Tibial artery (tissue), 4 donors: ENCODE measurements at regions not wholly inside any gene's neighbourhood (a gene's known extent, or its start where the extent isn't known, plus 50 kb on each side); places are given as distances from the start of the nearest gene placed in this dataset.
"Not testable (repeated sequence)": the region's sequence is repeated elsewhere in the genome, so short reads cannot be mapped to it uniquely, and the experiment has no call there.

Source experiments
- DNase-seq, 2 donors: peaks; one replicate each; pipeline ENCODE4 v3.0.0-alpha.2; 2019
- H3K27ac ChIP-seq, 2 donors: fragments of 200-600 bp; sonication (generic) in 1 of 2; 1 replicate in 1 of 2; 2 replicates in 1 of 2; pipeline ENCODE4 v1.5.1; 2018 to 2019; ENCODE audit warnings: mild to moderate bottlenecking in 1 of 2
- H3K27me3 ChIP-seq, 2 donors: fragments of 200-600 bp; sonication (generic) in 1 of 2; one replicate each; pipeline versions ENCODE4 v1.5.1 to v1.6.0; 2016 to 2019
- H3K36me3 ChIP-seq, 3 donors: fragments of 200-600 bp; sonication (generic) in 2 of 3; one replicate each; pipeline ENCODE4 v1.5.1; 2016 to 2019; ENCODE audit warnings: mild to moderate bottlenecking in 2 of 3
- H3K4me1 ChIP-seq, 4 donors: fragments of 200-600 bp; sonication (generic) in 2 of 4; 1 replicate in 3 of 4; 2 replicates in 1 of 4; pipeline ENCODE4 v1.5.1; 2016 to 2019
- H3K4me3 ChIP-seq, 2 donors: fragments of 200-600 bp; sonication (generic) in 1 of 2; 1 replicate in 1 of 2; 2 replicates in 1 of 2; pipeline ENCODE4 v1.5.1; 2018 to 2019; ENCODE audit warnings: mild to moderate bottlenecking in 2 of 2
- H3K9me3 ChIP-seq, 3 donors: fragments of 200-600 bp; sonication (generic) in 1 of 3; one replicate each; pipeline ENCODE4 v1.5.1; 2016 to 2019
- intact Hi-C: fragments of 100-400 bp; cut with DNase I; formaldehyde crosslinking; loops from one replicate; pipeline ENCODE4 v1.15.0; 2023; ENCODE audit warnings: low total_unique reads
- TF ChIP-seq, protein P1 (sequence below), 2 experiments: fragments of 200-600 bp in 1 of 2; fragments of 450-650 bp in 1 of 2; IDR thresholded peaks; one replicate each; pipeline ENCODE4 v1.5.1; 2017 to 2019; ENCODE audit warnings: antibody characterized with exemption in 2 of 2, mild to moderate bottlenecking in 1 of 2, moderate library complexity in 1 of 2

DNA sequence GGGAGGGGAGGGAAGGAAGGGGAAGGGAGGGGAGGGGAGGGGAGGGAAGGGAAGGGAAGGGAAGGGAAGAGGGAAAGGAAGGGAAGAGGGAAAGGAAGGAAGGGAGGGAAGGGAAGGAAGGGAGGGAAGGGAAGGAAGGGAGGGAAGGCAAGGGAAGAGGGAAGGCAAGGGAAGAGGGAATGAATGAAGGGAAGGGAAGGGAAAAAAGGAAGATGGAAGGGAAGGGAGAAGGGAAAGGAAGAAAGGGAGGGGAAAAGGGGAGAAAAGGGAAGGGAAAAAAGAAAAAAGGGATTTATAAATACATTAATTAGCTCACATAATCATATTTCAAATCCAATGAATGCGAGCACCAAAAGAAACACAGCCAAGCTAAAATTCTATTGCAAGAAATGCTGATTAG lies 202.9 kb upstream of the LRRTM4 start:
- DNase-seq, result no peak

DNA sequence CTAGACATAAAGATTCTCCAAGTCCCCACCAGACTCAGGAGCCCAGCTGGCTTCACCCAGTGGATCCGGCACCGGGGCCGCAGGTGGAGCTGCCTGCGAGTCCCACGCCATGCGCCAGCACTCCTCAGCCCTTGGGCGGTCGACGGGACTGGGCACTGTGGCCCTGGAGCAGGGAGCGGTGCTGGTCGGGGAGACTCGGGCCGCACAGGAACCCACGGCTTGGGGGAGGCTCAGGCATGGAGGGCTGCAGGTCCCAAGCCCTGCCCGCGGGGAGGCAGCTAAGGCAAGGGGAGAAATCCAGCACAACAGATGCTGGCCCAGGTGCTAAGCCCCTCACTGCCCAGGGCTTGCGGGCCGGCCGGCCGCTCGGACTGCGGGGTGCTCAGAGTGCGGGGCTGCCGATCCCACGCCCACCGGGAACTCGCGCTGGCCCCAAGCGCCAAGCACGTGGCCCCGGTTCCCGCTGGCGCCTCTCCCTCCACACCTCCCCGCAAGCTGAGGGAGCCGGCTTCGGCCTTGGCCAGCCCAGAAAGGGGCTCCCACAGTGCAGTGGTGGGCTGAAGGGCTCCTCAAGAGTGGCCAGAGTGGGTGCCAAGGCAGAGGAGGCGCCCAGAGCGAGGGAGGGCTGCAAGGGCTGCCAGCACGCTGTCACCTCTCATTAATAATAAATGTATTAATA lies 212.6 kb upstream of the LRRTM4 start:
- H3K27ac ChIP-seq, H3K9me3 ChIP-seq, H3K27me3 ChIP-seq, H3K4me1 ChIP-seq, H3K36me3 ChIP-seq, H3K4me3 ChIP-seq, intact Hi-C loops: not testable (repeated sequence)
- peak in 1 of 2 donors; percentile 56 for DNase-seq

More for the DNA sequence above, 202.9 kb upstream of the LRRTM4 start:
- Histone ChIP-seq H3K36me3 (no peaks in the 10 kb centered on the region), H3K4me3 (no peak overlapping the region), H3K27me3 (no peaks in the 10 kb centered on the region), H3K27ac (no peak overlapping the region), H3K9me3 (no peaks in the 10 kb centered on the region), H3K4me1 (no peaks in the 10 kb centered on the region)
- TF ChIP-seq, protein P1, sequence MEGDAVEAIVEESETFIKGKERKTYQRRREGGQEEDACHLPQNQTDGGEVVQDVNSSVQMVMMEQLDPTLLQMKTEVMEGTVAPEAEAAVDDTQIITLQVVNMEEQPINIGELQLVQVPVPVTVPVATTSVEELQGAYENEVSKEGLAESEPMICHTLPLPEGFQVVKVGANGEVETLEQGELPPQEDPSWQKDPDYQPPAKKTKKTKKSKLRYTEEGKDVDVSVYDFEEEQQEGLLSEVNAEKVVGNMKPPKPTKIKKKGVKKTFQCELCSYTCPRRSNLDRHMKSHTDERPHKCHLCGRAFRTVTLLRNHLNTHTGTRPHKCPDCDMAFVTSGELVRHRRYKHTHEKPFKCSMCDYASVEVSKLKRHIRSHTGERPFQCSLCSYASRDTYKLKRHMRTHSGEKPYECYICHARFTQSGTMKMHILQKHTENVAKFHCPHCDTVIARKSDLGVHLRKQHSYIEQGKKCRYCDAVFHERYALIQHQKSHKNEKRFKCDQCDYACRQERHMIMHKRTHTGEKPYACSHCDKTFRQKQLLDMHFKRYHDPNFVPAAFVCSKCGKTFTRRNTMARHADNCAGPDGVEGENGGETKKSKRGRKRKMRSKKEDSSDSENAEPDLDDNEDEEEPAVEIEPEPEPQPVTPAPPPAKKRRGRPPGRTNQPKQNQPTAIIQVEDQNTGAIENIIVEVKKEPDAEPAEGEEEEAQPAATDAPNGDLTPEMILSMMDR (IDR thresholded peaks at IDR 0.05), result no peak
- intact Hi-C loops, result no loop called here

DNA sequence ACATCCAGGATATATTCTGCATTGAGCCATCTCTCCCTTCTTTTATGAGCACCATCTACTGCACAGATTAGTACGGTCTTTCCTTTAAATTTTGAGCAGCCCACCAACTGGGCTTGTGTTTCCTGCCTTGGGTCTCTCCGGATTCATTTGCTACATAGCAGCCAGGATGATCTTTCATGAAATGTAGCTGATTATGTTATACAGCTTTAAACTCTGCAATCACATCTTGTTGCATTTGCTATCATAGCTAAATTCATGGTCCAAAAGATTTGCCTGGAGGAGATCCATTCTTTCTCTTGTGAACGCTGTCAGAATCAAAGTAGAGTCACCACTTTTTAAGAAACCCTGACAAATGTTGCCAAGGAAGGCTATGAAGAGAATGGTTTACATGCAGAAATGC lies 215.1 kb upstream of the LRRTM4 start:
- DNase-seq, result no peak
- H3K4me3 ChIP-seq, result no peak overlapping the region
- H3K27me3 ChIP-seq, result no peaks in the 10 kb centered on the region
- H3K27ac ChIP-seq, result no peak overlapping the region
- TF ChIP-seq, protein P1 (IDR thresholded peaks at IDR 0.05), result no peak
- no peaks in the 10 kb centered on the region for H3K4me1 ChIP-seq
- no peaks in the 10 kb centered on the region for H3K9me3 ChIP-seq
- intact Hi-C loops, result no loop called here
- H3K36me3 ChIP-seq, result no peaks in the 10 kb centered on the region

DNA sequence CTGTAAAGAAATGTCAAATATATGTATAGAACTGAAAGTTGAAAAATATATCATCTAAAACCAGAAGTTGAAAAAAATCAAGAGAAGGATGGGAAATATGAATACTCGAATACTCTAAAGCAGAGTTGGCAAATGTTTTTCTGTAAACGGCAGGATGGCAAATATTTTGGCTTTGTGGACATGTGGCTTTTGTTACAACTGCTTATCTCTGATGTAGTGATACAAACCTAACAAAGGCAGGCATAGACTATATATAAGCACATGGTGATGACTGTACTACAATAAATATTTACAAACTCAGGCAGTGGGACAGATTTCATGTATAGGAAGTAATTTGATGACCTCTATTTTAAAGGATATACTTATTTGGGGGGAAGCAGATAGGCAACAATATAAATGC lies 224.6 kb upstream of the LRRTM4 start:
- Histone ChIP-seq H3K27me3 (no peaks in the 10 kb centered on the region), H3K4me1 (no peaks in the 10 kb centered on the region), H3K36me3 (no peaks in the 10 kb centered on the region), H3K9me3 (no peaks in the 10 kb centered on the region), H3K4me3 (no peak overlapping the region), H3K27ac (no peak overlapping the region)
- DNase-seq, result no peak
- intact Hi-C loops, result no loop called here
- TF ChIP-seq, protein P1 (IDR thresholded peaks at IDR 0.05), result no peak

DNA sequence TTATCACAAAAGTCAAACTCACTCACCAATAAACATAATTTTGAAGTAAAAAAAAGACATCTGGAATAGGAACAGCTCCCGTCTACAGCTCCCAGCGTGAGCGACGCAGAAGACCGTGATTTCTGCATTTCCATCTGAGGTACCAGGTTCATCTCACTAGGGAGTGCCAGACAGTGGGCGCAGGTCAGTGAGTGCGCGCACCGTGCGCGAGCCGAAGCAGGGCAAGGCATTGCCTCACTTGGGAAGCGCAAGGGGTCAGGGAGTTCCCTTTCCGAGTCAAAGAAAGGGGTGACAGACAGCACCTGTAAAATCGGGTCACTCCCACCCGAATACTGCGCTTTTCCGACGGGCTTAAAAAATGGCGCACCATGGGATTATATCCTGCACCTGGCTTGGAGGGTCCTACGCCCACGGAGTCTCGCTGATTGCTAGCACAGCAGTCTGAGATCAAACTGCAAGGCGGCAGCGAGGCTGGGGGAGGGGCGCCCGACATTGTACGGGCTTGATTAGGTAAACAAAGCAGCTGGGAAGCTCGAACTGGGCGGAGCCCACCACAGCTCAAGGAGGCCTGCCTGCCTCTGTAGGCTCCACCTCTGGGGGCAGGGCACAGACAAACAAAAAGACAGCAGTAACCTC lies 231.7 kb upstream of the LRRTM4 start:
- H3K27me3 ChIP-seq, DNase-seq, H3K4me3 ChIP-seq, H3K4me1 ChIP-seq, intact Hi-C loops, H3K9me3 ChIP-seq, H3K27ac ChIP-seq, H3K36me3 ChIP-seq: not testable (repeated sequence)

DNA sequence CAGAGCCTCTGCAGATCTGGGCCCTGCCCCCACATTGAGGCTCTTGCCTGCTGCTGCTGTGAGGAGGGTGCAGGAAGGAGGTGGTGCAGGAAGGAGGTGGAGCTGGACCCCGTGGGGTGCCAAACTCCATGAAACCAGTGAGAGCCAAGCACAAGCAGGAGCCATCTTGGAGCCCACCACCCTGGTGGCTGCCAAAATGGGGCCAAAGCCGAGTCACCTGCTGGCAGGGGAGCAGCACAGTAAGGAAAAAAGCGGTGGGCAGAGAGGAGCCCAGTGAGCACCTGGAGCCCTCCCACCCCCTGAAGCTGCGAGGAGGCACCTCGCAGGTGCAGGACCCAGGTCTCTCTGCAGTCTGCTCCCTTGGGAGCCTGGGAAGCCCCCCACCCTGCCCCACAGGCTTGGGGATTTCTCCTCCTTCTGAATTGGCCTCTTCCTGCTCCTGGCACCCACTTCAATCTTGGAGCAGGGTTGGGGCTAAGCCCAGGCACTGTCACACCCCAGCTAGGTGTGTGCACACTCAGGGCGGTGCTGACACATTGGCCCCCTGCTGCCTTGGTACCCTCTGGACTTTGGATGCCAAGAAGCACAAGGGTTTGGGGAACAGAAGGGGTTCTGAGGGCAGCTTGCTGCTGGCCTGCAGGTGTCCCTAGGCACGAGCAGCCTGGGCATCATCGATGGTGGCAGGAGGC lies 245.4 kb upstream of the LRRTM4 start:
- H3K9me3 ChIP-seq, result no peaks in the 10 kb centered on the region
- intact Hi-C loops, result no loop called here
- H3K27ac ChIP-seq, result no peak overlapping the region
- no peak overlapping the region for H3K4me3 ChIP-seq
- no peak for DNase-seq
- TF ChIP-seq, protein P1 (IDR thresholded peaks at IDR 0.05), result no peak
- no peaks in the 10 kb centered on the region for H3K36me3 ChIP-seq
- H3K4me1 ChIP-seq, result no peaks in the 10 kb centered on the region
- no peaks in the 10 kb centered on the region for H3K27me3 ChIP-seq
